Loucy (cell line): ENCODE measurements at regions not wholly inside any gene's neighbourhood (a gene's known extent, or its start where the extent isn't known, plus 50 kb on each side); places are given as distances from the start of the nearest gene placed in this dataset.

Experiments used
- H2AFZ ChIP-seq: fragments of 200-600 bp; sonication (generic); 2 replicates; pipeline ENCODE4 v1.6.0; 2016; ENCODE audit warnings: antibody characterized with exemption, mild to moderate bottlenecking, low read length, moderate library complexity
- H3F3A ChIP-seq: fragments of 200-600 bp; 2 replicates; pipeline ENCODE4 v1.6.0; 2016; ENCODE audit warnings: antibody characterized with exemption, low read depth, mild to moderate bottlenecking
- H3K27me3 ChIP-seq: fragments of 200-600 bp; sonication (generic); 2 replicates; pipeline ENCODE4 v1.6.1; 2014; ENCODE audit warnings: low read length, mild to moderate bottlenecking; ENCODE audit not compliant: insufficient read depth, poor library complexity, severe bottlenecking
- H3K36me3 ChIP-seq: fragments of 200-600 bp; sonication (generic); 2 replicates; pipeline ENCODE4 v1.6.1; 2016; ENCODE audit warnings: low read length; ENCODE audit not compliant: insufficient read depth
- H3K4me1 ChIP-seq: fragments of 200-600 bp; sonication (generic); 2 replicates; pipeline ENCODE4 v1.5.1; 2014; ENCODE audit warnings: low read length, mild to moderate bottlenecking; ENCODE audit not compliant: insufficient read depth, poor library complexity, severe bottlenecking
- H3K4me2 ChIP-seq: fragments of 200-600 bp; sonication (generic); 2 replicates; pipeline ENCODE4 v1.6.0; 2014; ENCODE audit warnings: antibody characterized with exemption, low read length, low read depth, mild to moderate bottlenecking; ENCODE audit not compliant: poor library complexity, severe bottlenecking
- H3K4me3 ChIP-seq: fragments of 200-600 bp; sonication (generic); 2 replicates; pipeline ENCODE4 v1.5.1; 2014; ENCODE audit warnings: low read length, mild to moderate bottlenecking, mixed read lengths; ENCODE audit not compliant: poor library complexity, severe bottlenecking
- H3K79me2 ChIP-seq: fragments of 200-600 bp; sonication (generic); 2 replicates; pipeline ENCODE4 v1.6.1; 2014; ENCODE audit warnings: low read length; ENCODE audit not compliant: insufficient read depth
- H3K9ac ChIP-seq: fragments of 200-600 bp; sonication (generic); 2 replicates; pipeline ENCODE4 v1.6.0; 2014; ENCODE audit warnings: mild to moderate bottlenecking, low read depth, low read length, moderate library complexity; ENCODE audit not compliant: poor library complexity, severe bottlenecking
- H3K9me2 ChIP-seq: fragments of 200-600 bp; sonication (generic); replicated peaks from 2 replicates; pipeline ENCODE4 v1.6.1; 2016; ENCODE audit warnings: low read depth, low read length, mixed read lengths
- H3K9me3 ChIP-seq: fragments of 200-600 bp; sonication (generic); 2 replicates; pipeline ENCODE4 v1.6.1; 2014; ENCODE audit warnings: mild to moderate bottlenecking, antibody characterized with exemption, low read length, low read depth; ENCODE audit not compliant: insufficient read depth
- H4K20me1 ChIP-seq: fragments of 200-600 bp; sonication (generic); 2 replicates; pipeline ENCODE4 v1.6.0; 2014; ENCODE audit warnings: antibody characterized with exemption, low read length, mild to moderate bottlenecking; ENCODE audit not compliant: insufficient read depth, poor library complexity, severe bottlenecking
- CTCF ChIP-seq: fragments of 200-600 bp; sonication (generic); conservative IDR thresholded peaks from 2 replicates; pipeline ENCODE4 v1.5.1; 2014; ENCODE audit warnings: mild to moderate bottlenecking, antibody characterized with exemption, low read length
- EZH2phosphoT487 ChIP-seq: fragments of 200-600 bp; IDR thresholded peaks from 2 replicates; pipeline ENCODE4 v1.6.1; 2018; ENCODE audit warnings: antibody characterized with exemption, mild to moderate bottlenecking, moderate library complexity, borderline replicate concordance

- H3K4me1 ChIP-seq: peaks cover 10% of the 10 kb centered on the region
- no peaks in the 10 kb centered on the region for H3K9me3 ChIP-seq
- H3K4me3 ChIP-seq: no peak overlapping the region
- no peaks in the 10 kb centered on the region for H3K27me3 ChIP-seq
- H2AFZ ChIP-seq: no peak overlapping the region; the same call in 1 of the 2 replicates
- H3K4me2 ChIP-seq: no peak overlapping the region
- no peaks in the 10 kb centered on the region for H3K9me2 ChIP-seq
- TF ChIP-seq CTCF (no peak), EZH2phosphoT487 (no peak)
- no peaks in the 10 kb centered on the region for H4K20me1 ChIP-seq
- no peaks in the 10 kb centered on the region for H3F3A ChIP-seq
- no peaks in the 10 kb centered on the region for H3K79me2 ChIP-seq
- H3K36me3 ChIP-seq: no peaks in the 10 kb centered on the region
- H3K9ac ChIP-seq: no peak overlapping the region
Observed at GRCh38 chrX:40197071-40197470, 99.3 kb upstream of the BCOR start.

GRCh38 chrX:40195368-40195767, 97.6 kb upstream of the BCOR start:
- no peaks in the 10 kb centered on the region for H3K27me3 ChIP-seq
- no peaks in the 10 kb centered on the region for H3K79me2 ChIP-seq

GRCh38 chrX:40192196-40192595, 94.4 kb upstream of the BCOR start:
- Histone ChIP-seq H3K9me2 (no peaks in the 10 kb centered on the region), H3K79me2 (no peaks in the 10 kb centered on the region), H3K4me1 (no peaks in the 10 kb centered on the region), H3K36me3 (no peaks in the 10 kb centered on the region), H3K9ac (no peak overlapping the region), H3K9me3 (no peaks in the 10 kb centered on the region), H3F3A (no peaks in the 10 kb centered on the region), H4K20me1 (no peaks in the 10 kb centered on the region), H3K4me2 (no peak overlapping the region), H2AFZ (no peak overlapping the region), H3K27me3 (no peaks in the 10 kb centered on the region), H3K4me3 (no peak overlapping the region)
- no peak for TF ChIP-seq EZH2phosphoT487
- no peak for TF ChIP-seq CTCF

More at GRCh38 chrX:40195368-40195767, 97.6 kb upstream of the BCOR start:
- Histone ChIP-seq H4K20me1 (no peaks in the 10 kb centered on the region), H3K9me3 (no peaks in the 10 kb centered on the region), H3K4me3 (no peak overlapping the region), H3K4me2 (no peak overlapping the region), H3K9ac (no peak overlapping the region), H3K36me3 (no peaks in the 10 kb centered on the region), H3F3A (no peaks in the 10 kb centered on the region), H3K4me1 (no peaks in the 10 kb centered on the region), H3K9me2 (no peaks in the 10 kb centered on the region), H2AFZ (no peak overlapping the region)
- TF ChIP-seq EZH2phosphoT487: no peak

- TF ChIP-seq CTCF (no peak), EZH2phosphoT487 (no peak)
- H3K9me3 ChIP-seq: peaks cover 3% of the 10 kb centered on the region; the same call in 1 of the 2 replicates
Observed at GRCh38 chrX:40189637-40190036, 91.9 kb upstream of the BCOR start.

More at GRCh38 chrX:40189637-40190036, 91.9 kb upstream of the BCOR start:
- H3K4me3 ChIP-seq: no peak overlapping the region
- no peaks in the 10 kb centered on the region for H3K4me1 ChIP-seq
- no peaks in the 10 kb centered on the region for H3K36me3 ChIP-seq
- H2AFZ ChIP-seq: no peak overlapping the region
- H3K27me3 ChIP-seq: no peaks in the 10 kb centered on the region
- no peaks in the 10 kb centered on the region for H4K20me1 ChIP-seq
- no peak overlapping the region for H3K4me2 ChIP-seq
- no peaks in the 10 kb centered on the region for H3K9me2 ChIP-seq
- no peak overlapping the region for H3K9ac ChIP-seq
- H3F3A ChIP-seq: no peaks in the 10 kb centered on the region
- no peaks in the 10 kb centered on the region for H3K79me2 ChIP-seq
